Panc1 (cell line): ENCODE measurements at regions not wholly inside any gene's neighbourhood (a gene's known extent, or its start where the extent isn't known, plus 50 kb on each side); places are given as distances from the start of the nearest gene placed in this dataset.
"Not testable (repeated sequence)": the region's sequence is repeated elsewhere in the genome, so short reads cannot be mapped to it uniquely, and the experiment has no call there.

ENCODE experiments used
- ATAC-seq: fragments of 200-7000 bp; cut with Tn5 transposase; 2 replicates; pipeline ENCODE4 v1.9.1; 2020; ENCODE audit warnings: mild to moderate bottlenecking, moderate library complexity
- BruUV-seq: library from RNA; stranded (reverse); fragments of 400-500 nt; replicated peaks from 2 replicates; lab custom pipeline; 2021; lab: Mats Ljungman, UMichigan
- CTCF ChIA-PET: fragments of 300-600 bp; sonication (Branson Sonifier 250); formaldehyde crosslinking; loops from one replicate; lab custom pipeline; 2022; ENCODE audit warnings: antibody characterized with exemption; lab: Charles Lee
- POLR2A ChIA-PET: fragments of 300-600 bp; sonication (Branson Sonifier 250); formaldehyde crosslinking; loops from one replicate; lab custom pipeline; 2022; ENCODE audit warnings: antibody characterized with exemption; lab: Charles Lee
- DNase-seq: peaks from one replicate; pipeline ENCODE4 v3.0.0-alpha.2; 2010; ENCODE audit warnings: low read depth, low spot score
- H3K27ac ChIP-seq: 2 replicates; pipeline ENCODE4 v1.5.1; 2011; ENCODE audit warnings: mild to moderate bottlenecking, low read length, inconsistent platforms
- H3K27me3 ChIP-seq: fragments of 200-500 bp; sonication (Bioruptor generic); 2 replicates; pipeline ENCODE4 v1.6.0; 2014; ENCODE audit warnings: low read length, inconsistent platforms; ENCODE audit not compliant: control insufficient read depth, insufficient read depth
- H3K36me3 ChIP-seq: fragments of 200-500 bp; sonication (Bioruptor generic); 2 replicates; pipeline ENCODE4 v1.5.1; 2014; ENCODE audit warnings: inconsistent platforms, mild to moderate bottlenecking, low read length, moderate library complexity; ENCODE audit not compliant: control insufficient read depth, insufficient read depth
- H3K4me1 ChIP-seq: 2 replicates; pipeline ENCODE4 v1.5.1; 2011; ENCODE audit warnings: inconsistent platforms, mild to moderate bottlenecking, low read length, moderate library complexity; ENCODE audit not compliant: control insufficient read depth, insufficient read depth
- H3K4me3 ChIP-seq, 2 experiments: 2 replicates each; pipeline ENCODE4 v1.5.1; 2011 to 2012; ENCODE audit warnings: low read depth in 2 of 2, low read length in 2 of 2, mild to moderate bottlenecking in 2 of 2, inconsistent platforms in 1 of 2, moderate library complexity in 1 of 2
- H3K9me3 ChIP-seq: fragments of 200-500 bp; sonication (Bioruptor generic); 2 replicates; pipeline ENCODE4 v1.5.1; 2014; ENCODE audit warnings: low read depth, mild to moderate bottlenecking, inconsistent platforms, low read length, moderate library complexity; ENCODE audit not compliant: control insufficient read depth, insufficient read depth
- CTCF ChIP-seq: fragments of 450-650 bp; IDR thresholded peaks from 2 replicates; pipeline ENCODE4 v1.5.1; 2017; ENCODE audit warnings: mild to moderate bottlenecking
- POLR2AphosphoS5 ChIP-seq: IDR thresholded peaks from 2 replicates; pipeline ENCODE4 v1.6.1; 2012; ENCODE audit warnings: mild to moderate bottlenecking, low read depth, low read length, moderate library complexity
- REST ChIP-seq, 2 experiments: IDR thresholded peaks; 2 replicates each; pipeline ENCODE4 v1.6.1; 2011 to 2012; ENCODE audit warnings: low read depth in 2 of 2, control low read depth in 1 of 2, low read length in 1 of 2, mild to moderate bottlenecking in 1 of 2, moderate library complexity in 1 of 2; ENCODE audit not compliant: insufficient read depth in 1 of 2
- SIN3A ChIP-seq: IDR thresholded peaks from 2 replicates; pipeline ENCODE4 v1.6.1; 2012; ENCODE audit warnings: low read depth, mild to moderate bottlenecking, low read length, moderate library complexity, borderline replicate concordance; ENCODE audit not compliant: insufficient read depth
- TCF7L2 ChIP-seq: IDR thresholded peaks from 2 replicates; pipeline ENCODE4 v1.6.1; 2011; ENCODE audit warnings: mild to moderate bottlenecking, low read depth, low read length, inconsistent platforms
- in situ Hi-C: cut with HindIII; loops from 2 replicates; pipeline ENCODE4 v1.10.0; 2016; ENCODE audit warnings: low sequenced_read_pairs, low pct_unique_long_range_greater_than_20kb
- intact Hi-C: fragments of 100-400 bp; cut with micrococcal nuclease; formaldehyde crosslinking; loops from one replicate; pipeline ENCODE4 v1.10.0; 2022; ENCODE audit not compliant: unreplicated experiment

- intact Hi-C loops, result no loop called here
- ChIA-PET POLR2A (interaction anchor here (0.5 to 0.9 kb wide), 5 partner anchors 29 to 433 kb away, joined by 3 to 5 read pairs (median 3); no protein-coding TSS in a partner anchor), CTCF (no interaction called here)
- H3K27me3 ChIP-seq, result no peaks in the 10 kb centered on the region
- no peak for TF ChIP-seq TCF7L2
- no peak for TF ChIP-seq SIN3A
- no peak for TF ChIP-seq REST (IDR thresholded peaks at IDR 0.05; ENCODE audit: insufficient read depth in 1 of 2, low read depth in 2 of 2, low read length in 1 of 2)
- no peak for TF ChIP-seq POLR2AphosphoS5
- no peak for TF ChIP-seq CTCF
- H3K4me1 ChIP-seq, result no peaks in the 10 kb centered on the region
- H3K9me3 ChIP-seq, result no peaks in the 10 kb centered on the region
- H3K36me3 ChIP-seq, result no peaks in the 10 kb centered on the region
- ATAC-seq (no peak), DNase-seq (no peak)
- no TSS peak for BruUV-seq
- no peak overlapping the region for H3K4me3 ChIP-seq
- in situ Hi-C loops, result no loop called here
- H3K27ac ChIP-seq, result no peak overlapping the region; the same call in 1 of the 2 replicates
Measured at GRCh38 chr5:142233083-142234032, 91.5 kb downstream of the SPRY4 start.

- in situ Hi-C loops, ATAC-seq, BruUV-seq, POLR2A ChIA-PET, H3K27ac ChIP-seq, intact Hi-C loops, CTCF ChIA-PET, H3K27me3 ChIP-seq, DNase-seq, H3K9me3 ChIP-seq, H3K4me1 ChIP-seq, H3K36me3 ChIP-seq, H3K4me3 ChIP-seq: not testable (repeated sequence)
Measured at GRCh38 chr5:142230949-142231348, 93.9 kb downstream of the SPRY4 start.

- CTCF ChIA-PET, result no interaction called here
- Histone ChIP-seq H3K27me3 (no peaks in the 10 kb centered on the region), H3K36me3 (no peaks in the 10 kb centered on the region), H3K4me1 (peaks cover 10% of the 10 kb centered on the region), H3K4me3 (no peak overlapping the region), H3K27ac (no peak overlapping the region), H3K9me3 (no peaks in the 10 kb centered on the region)
- no peak for TF ChIP-seq REST (IDR thresholded peaks at IDR 0.05; ENCODE audit: insufficient read depth in 1 of 2, low read depth in 2 of 2, low read length in 1 of 2)
- TF ChIP-seq TCF7L2, result no peak
- TF ChIP-seq SIN3A, result no peak
- TF ChIP-seq CTCF, result no peak
- no peak for TF ChIP-seq POLR2AphosphoS5
- in situ Hi-C loops, result no loop called here
- DNase-seq, result no peak
- BruUV-seq, result no TSS peak
- intact Hi-C loops, result no loop called here
- no peak for ATAC-seq
- POLR2A ChIA-PET, result interaction anchor here (0.7 kb wide), 1 partner anchor 295 kb away, joined by 3 read pairs; no protein-coding TSS in a partner anchor
Measured at GRCh38 chr5:142225141-142225540, 99.7 kb downstream of the SPRY4 start.
